Nephron (organoid): ENCODE measurements at regions not wholly inside any gene's neighbourhood (a gene's known extent, or its start where the extent isn't known, plus 50 kb on each side); places are given as distances from the start of the nearest gene placed in this dataset.

Experiments used
- H3K27ac Mint-ChIP-seq, 3 experiments: 2 replicates each; pipeline ENCODE4 v1.8.0; 2020; ENCODE audit warnings: mixed read lengths in 3 of 3, mild to moderate bottlenecking in 2 of 3, moderate library complexity in 1 of 3
- H3K27me3 Mint-ChIP-seq: 2 replicates; pipeline ENCODE4 v1.8.0; 2021; ENCODE audit warnings: low read depth, mild to moderate bottlenecking, moderate library complexity, mixed read lengths
- H3K36me3 Mint-ChIP-seq: 2 replicates; pipeline ENCODE4 v1.8.0; 2020; ENCODE audit warnings: low read depth, mixed read lengths
- H3K4me1 Mint-ChIP-seq: 2 replicates; pipeline ENCODE4 v1.8.0; 2020; ENCODE audit warnings: mixed read lengths
- H3K4me3 Mint-ChIP-seq, 3 experiments: 2 replicates each; pipeline ENCODE4 v1.8.0; 2020; ENCODE audit warnings: mild to moderate bottlenecking in 3 of 3, mixed read lengths in 3 of 3, moderate library complexity in 2 of 3
- H3K9me3 Mint-ChIP-seq: 2 replicates; pipeline ENCODE4 v1.8.0; 2020; ENCODE audit warnings: mixed read lengths
- TF ChIP-seq, protein P1 (sequence below), 3 experiments: fragments of 200-600 bp; sonication (generic); IDR thresholded peaks; one replicate each; pipeline ENCODE4 v1.5.0; 2021; ENCODE audit warnings: antibody characterized with exemption in 3 of 3; ENCODE audit not compliant: unreplicated experiment in 3 of 3

DNA sequence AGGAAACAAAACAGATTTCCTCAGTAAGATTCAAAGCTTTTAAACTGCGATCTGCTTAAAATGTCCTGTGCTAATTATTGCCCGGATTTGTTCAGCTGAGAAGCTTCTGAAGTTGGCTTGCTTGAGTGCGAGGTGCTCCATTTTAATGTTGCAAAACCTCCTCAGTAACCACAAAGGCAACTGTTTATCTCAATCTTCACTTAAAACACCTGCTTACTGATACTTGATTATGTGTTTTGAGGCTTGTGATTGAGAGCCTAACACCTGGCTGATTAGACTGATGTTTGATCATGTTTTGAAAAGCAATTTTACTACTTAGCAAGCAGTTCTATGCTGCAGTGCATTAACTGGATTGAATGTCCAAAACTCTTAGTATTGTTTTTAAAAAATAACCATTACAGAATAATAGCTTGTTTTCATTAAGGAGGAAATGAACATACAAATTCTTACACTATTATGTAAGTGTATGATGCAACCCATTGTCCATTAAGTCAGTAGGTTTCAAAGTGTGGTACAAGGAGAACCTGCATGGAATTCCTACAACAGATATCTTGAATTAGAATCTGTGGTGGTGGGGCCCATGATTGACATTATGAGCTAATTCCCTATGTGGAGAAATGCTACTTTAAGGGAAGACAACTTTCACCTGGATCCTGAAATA, 96.9 kb upstream of the FAM180A start:
- H3K4me3 Mint-ChIP-seq: no peak overlapping the region
- no peaks in the 10 kb centered on the region for H3K9me3 Mint-ChIP-seq
- no peaks in the 10 kb centered on the region for H3K27me3 Mint-ChIP-seq
- no peaks in the 10 kb centered on the region for H3K36me3 Mint-ChIP-seq
- H3K27ac Mint-ChIP-seq: no peak overlapping the region
- H3K4me1 Mint-ChIP-seq: no peaks in the 10 kb centered on the region
- TF ChIP-seq, protein P1, sequence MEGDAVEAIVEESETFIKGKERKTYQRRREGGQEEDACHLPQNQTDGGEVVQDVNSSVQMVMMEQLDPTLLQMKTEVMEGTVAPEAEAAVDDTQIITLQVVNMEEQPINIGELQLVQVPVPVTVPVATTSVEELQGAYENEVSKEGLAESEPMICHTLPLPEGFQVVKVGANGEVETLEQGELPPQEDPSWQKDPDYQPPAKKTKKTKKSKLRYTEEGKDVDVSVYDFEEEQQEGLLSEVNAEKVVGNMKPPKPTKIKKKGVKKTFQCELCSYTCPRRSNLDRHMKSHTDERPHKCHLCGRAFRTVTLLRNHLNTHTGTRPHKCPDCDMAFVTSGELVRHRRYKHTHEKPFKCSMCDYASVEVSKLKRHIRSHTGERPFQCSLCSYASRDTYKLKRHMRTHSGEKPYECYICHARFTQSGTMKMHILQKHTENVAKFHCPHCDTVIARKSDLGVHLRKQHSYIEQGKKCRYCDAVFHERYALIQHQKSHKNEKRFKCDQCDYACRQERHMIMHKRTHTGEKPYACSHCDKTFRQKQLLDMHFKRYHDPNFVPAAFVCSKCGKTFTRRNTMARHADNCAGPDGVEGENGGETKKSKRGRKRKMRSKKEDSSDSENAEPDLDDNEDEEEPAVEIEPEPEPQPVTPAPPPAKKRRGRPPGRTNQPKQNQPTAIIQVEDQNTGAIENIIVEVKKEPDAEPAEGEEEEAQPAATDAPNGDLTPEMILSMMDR (IDR thresholded peaks at IDR 0.05; ENCODE audit: unreplicated experiment in 3 of 3): no peak

DNA sequence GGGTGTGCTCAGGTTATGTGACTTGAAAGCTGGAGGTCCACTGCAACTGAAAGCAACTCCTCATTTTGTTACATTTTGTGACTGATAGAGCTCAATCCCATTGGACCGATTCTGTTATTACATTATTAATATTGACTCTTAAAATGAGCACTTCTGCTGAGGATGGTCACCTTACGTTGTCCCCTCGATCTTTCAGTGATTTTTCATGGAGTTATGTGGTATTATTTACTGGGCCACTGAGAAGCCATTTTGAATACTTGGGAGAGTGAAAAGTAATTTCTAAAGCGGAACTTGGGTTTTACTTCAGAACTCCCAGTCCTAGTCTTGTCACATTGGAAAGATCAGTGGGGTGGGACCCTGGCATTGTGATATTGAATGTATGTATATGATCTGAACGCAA, 96.3 kb upstream of the FAM180A start:
- Mint-ChIP-seq H3K27me3 (no peaks in the 10 kb centered on the region), H3K4me3 (no peak overlapping the region), H3K9me3 (no peaks in the 10 kb centered on the region), H3K27ac (no peak overlapping the region), H3K36me3 (no peaks in the 10 kb centered on the region), H3K4me1 (no peaks in the 10 kb centered on the region)
- TF ChIP-seq, protein P1 (IDR thresholded peaks at IDR 0.05; ENCODE audit: unreplicated experiment in 3 of 3): no peak

- TF ChIP-seq, protein P1 (IDR thresholded peaks at IDR 0.05; ENCODE audit: unreplicated experiment in 3 of 3): no peak
- Mint-ChIP-seq H3K4me1 (no peaks in the 10 kb centered on the region), H3K27ac (no peak overlapping the region), H3K36me3 (no peaks in the 10 kb centered on the region), H3K27me3 (no peaks in the 10 kb centered on the region), H3K4me3 (no peak overlapping the region), H3K9me3 (no peaks in the 10 kb centered on the region)
Observed at GRCh38 chr7:135843214-135843613, 94.6 kb upstream of the FAM180A start.

- H3K36me3 Mint-ChIP-seq: no peaks in the 10 kb centered on the region
- no peaks in the 10 kb centered on the region for H3K4me1 Mint-ChIP-seq
- no peaks in the 10 kb centered on the region for H3K27me3 Mint-ChIP-seq
- no peak overlapping the region for H3K27ac Mint-ChIP-seq
- no peaks in the 10 kb centered on the region for H3K9me3 Mint-ChIP-seq
- H3K4me3 Mint-ChIP-seq: no peak overlapping the region
- TF ChIP-seq, protein P1 (IDR thresholded peaks at IDR 0.05; ENCODE audit: unreplicated experiment in 3 of 3): no peak
Observed at GRCh38 chr7:135842446-135843179, 94.0 kb upstream of the FAM180A start.

GRCh38 chr7:135840591-135840990, 92.0 kb upstream of the FAM180A start:
- no peak overlapping the region for H3K27ac Mint-ChIP-seq
- no peaks in the 10 kb centered on the region for H3K9me3 Mint-ChIP-seq
- H3K27me3 Mint-ChIP-seq: no peaks in the 10 kb centered on the region
- TF ChIP-seq, protein P1 (IDR thresholded peaks at IDR 0.05; ENCODE audit: unreplicated experiment in 3 of 3): no peak
- no peaks in the 10 kb centered on the region for H3K4me1 Mint-ChIP-seq
- no peaks in the 10 kb centered on the region for H3K36me3 Mint-ChIP-seq
- H3K4me3 Mint-ChIP-seq: no peak overlapping the region

DNA sequence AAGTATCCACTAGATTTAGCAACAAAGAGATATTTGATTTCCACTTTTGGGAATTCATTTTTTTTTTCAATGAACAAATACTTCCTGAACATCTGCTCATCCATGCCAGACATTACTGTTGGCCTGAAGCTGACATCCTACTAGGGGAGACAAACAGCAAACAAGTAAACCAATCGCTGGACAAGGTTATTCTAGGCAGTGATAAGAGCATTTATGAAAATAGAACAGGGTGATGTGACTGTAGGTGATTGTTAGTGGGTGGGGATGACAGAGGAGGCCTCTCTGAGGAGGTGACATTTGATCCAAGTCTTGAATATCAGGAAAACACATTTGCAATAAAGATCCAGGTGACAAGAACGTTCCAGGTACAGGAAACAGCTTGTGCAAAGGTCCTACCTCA, 89.1 kb upstream of the FAM180A start:
- H3K4me3 Mint-ChIP-seq: no peak overlapping the region
- H3K4me1 Mint-ChIP-seq: no peaks in the 10 kb centered on the region
- TF ChIP-seq, protein P1 (IDR thresholded peaks at IDR 0.05; ENCODE audit: unreplicated experiment in 3 of 3): no peak
- peaks cover 2% of the 10 kb centered on the region for H3K9me3 Mint-ChIP-seq
- H3K36me3 Mint-ChIP-seq: no peaks in the 10 kb centered on the region
- no peak overlapping the region for H3K27ac Mint-ChIP-seq
- no peaks in the 10 kb centered on the region for H3K27me3 Mint-ChIP-seq
